ENCODE measurements at regions not wholly inside any gene's neighbourhood (a gene's known extent, or its start where the extent isn't known, plus 50 kb on each side); places are given as distances from the start of the nearest gene placed in this dataset.

- Histone ChIP-seq H3K4me3 (ENCODE audit: low read length) (no peak overlapping the region), H3K9ac (ENCODE audit: extremely low read depth, low read length, poor library complexity, severe bottlenecking) (no peak overlapping the region), H3K4me1 (ENCODE audit: control insufficient read depth, insufficient read depth, low read length) (no peaks in the 10 kb centered on the region), H3K36me3 (ENCODE audit: control insufficient read depth, insufficient read depth, low read length) (no peaks in the 10 kb centered on the region), H3K27ac (ENCODE audit: low read depth, low read length) (no peak overlapping the region), H3K9me3 (ENCODE audit: control insufficient read depth, low read length) (no peaks in the 10 kb centered on the region), H3K27me3 (ENCODE audit: control insufficient read depth, insufficient read depth, low read length, poor library complexity, severe bottlenecking) (no peaks in the 10 kb centered on the region)
- DNase-seq: no peak
- H3K27ac Mint-ChIP-seq: no peak overlapping the region
- H3K36me3 Mint-ChIP-seq (ENCODE audit: low read depth): no peaks in the 10 kb centered on the region
- H3K27me3 Mint-ChIP-seq (ENCODE audit: insufficient read depth): peaks cover 19% of the 10 kb centered on the region
- H3K4me1 Mint-ChIP-seq: no peaks in the 10 kb centered on the region
- no peak overlapping the region for H3K4me3 Mint-ChIP-seq
- no peaks in the 10 kb centered on the region for H3K9me3 Mint-ChIP-seq
- 84 to 94% methylated on average over 2 of the region's 2 CpGs for WGBS, 2 experiments (ENCODE audit: insufficient coverage in 1 of 2, insufficient read length in 1 of 2)
- TF ChIP-seq CTCF (conservative IDR thresholded peaks at IDR 0.05): no peak
Measured at GRCh38 chr4:38538517-38538916, 125.5 kb upstream of the KLF3 start.

- 90 to 92% methylated on average over 4 of the region's 4 CpGs for WGBS, 2 experiments (ENCODE audit: insufficient coverage in 1 of 2, insufficient read length in 1 of 2)
- Mint-ChIP-seq H3K27ac (no peak overlapping the region), H3K4me1 (no peaks in the 10 kb centered on the region), H3K9me3 (no peaks in the 10 kb centered on the region), H3K4me3 (no peak overlapping the region), H3K36me3 (ENCODE audit: low read depth) (no peaks in the 10 kb centered on the region), H3K27me3 (ENCODE audit: insufficient read depth) (peaks cover 25% of the 10 kb centered on the region)
- no peaks in the 10 kb centered on the region for H3K36me3 ChIP-seq (ENCODE audit: control insufficient read depth, insufficient read depth, low read length)
- H3K9me3 ChIP-seq (ENCODE audit: control insufficient read depth, low read length): no peaks in the 10 kb centered on the region
- H3K27me3 ChIP-seq (ENCODE audit: control insufficient read depth, insufficient read depth, low read length, poor library complexity, severe bottlenecking): no peaks in the 10 kb centered on the region
- H3K27ac ChIP-seq (ENCODE audit: low read depth, low read length): no peak overlapping the region
- TF ChIP-seq CTCF (conservative IDR thresholded peaks at IDR 0.05): no peak
- H3K4me3 ChIP-seq (ENCODE audit: low read length): no peak overlapping the region
- DNase-seq: no peak
- H3K9ac ChIP-seq (ENCODE audit: extremely low read depth, low read length, poor library complexity, severe bottlenecking): no peak overlapping the region
- no peaks in the 10 kb centered on the region for H3K4me1 ChIP-seq (ENCODE audit: control insufficient read depth, insufficient read depth, low read length)
Measured at GRCh38 chr4:38539501-38539900, 124.5 kb upstream of the KLF3 start.

GRCh38 chr4:38547052-38547451 is 116.9 kb upstream of the KLF3 start:
- no peak overlapping the region for H3K9ac ChIP-seq (ENCODE audit: extremely low read depth, low read length, poor library complexity, severe bottlenecking)
- peaks cover 36% of the 10 kb centered on the region for H3K27me3 ChIP-seq (ENCODE audit: control insufficient read depth, insufficient read depth, low read length, poor library complexity, severe bottlenecking)
- no peaks in the 10 kb centered on the region for H3K9me3 Mint-ChIP-seq
- H3K27me3 Mint-ChIP-seq (ENCODE audit: insufficient read depth): peaks cover 74% of the 10 kb centered on the region
- H3K4me3 Mint-ChIP-seq: no peak overlapping the region
- H3K4me3 ChIP-seq (ENCODE audit: low read length): no peak overlapping the region
- no peak for DNase-seq
- H3K4me1 Mint-ChIP-seq: peaks cover 2% of the 10 kb centered on the region
- no peak for TF ChIP-seq CTCF (conservative IDR thresholded peaks at IDR 0.05)
- no peaks in the 10 kb centered on the region for H3K36me3 ChIP-seq (ENCODE audit: control insufficient read depth, insufficient read depth, low read length)
- H3K27ac ChIP-seq (ENCODE audit: low read depth, low read length): no peak overlapping the region
- 49% methylated on average over 2 of the region's 2 CpGs; no CpG with 5 or more reads in 1 of the 2 experiments for WGBS, 2 experiments (ENCODE audit: insufficient coverage in 1 of 2, insufficient read length in 1 of 2)
- no peak overlapping the region for H3K27ac Mint-ChIP-seq
- H3K9me3 ChIP-seq (ENCODE audit: control insufficient read depth, low read length): no peaks in the 10 kb centered on the region
- no peaks in the 10 kb centered on the region for H3K4me1 ChIP-seq (ENCODE audit: control insufficient read depth, insufficient read depth, low read length)
- H3K36me3 Mint-ChIP-seq (ENCODE audit: low read depth): no peaks in the 10 kb centered on the region

Measured in endodermal cell (in vitro differentiated cells).